Upper lobe of left lung (tissue), 6 donors: ENCODE measurements at regions not wholly inside any gene's neighbourhood (a gene's known extent, or its start where the extent isn't known, plus 50 kb on each side); places are given as distances from the start of the nearest gene placed in this dataset.
"Not testable (repeated sequence)": the region's sequence is repeated elsewhere in the genome, so short reads cannot be mapped to it uniquely, and the experiment has no call there.

Experiments used
- ATAC-seq, 2 donors: fragments of 200-7000 bp; cut with Tn5 transposase; one replicate each; pipeline ENCODE4 v1.9.1; 2022; ENCODE audit warnings: mild to moderate bottlenecking in 2 of 2, moderate library complexity in 2 of 2; ENCODE audit not compliant: low FRiP score in 2 of 2
- DNase-seq, 2 donors: peaks; one replicate each; pipeline ENCODE4 v3.0.0-alpha.2; 2019 to 2020
- H3K27ac ChIP-seq, 4 donors: fragments of 200-600 bp; sonication (generic); one replicate each; pipeline ENCODE4 v1.5.1; 2016 to 2019
- H3K27me3 ChIP-seq, 4 donors: fragments of 200-600 bp; sonication (generic); one replicate each; pipeline ENCODE4 v1.5.1; 2017 to 2019
- H3K36me3 ChIP-seq, 4 donors: fragments of 200-600 bp; sonication (generic); one replicate each; pipeline ENCODE4 v1.5.1; 2016 to 2019
- H3K4me1 ChIP-seq, 4 donors: fragments of 200-600 bp; sonication (generic); one replicate each; pipeline ENCODE4 v1.5.1; 2018 to 2019
- H3K4me3 ChIP-seq, 4 donors: fragments of 200-600 bp; sonication (generic); one replicate each; pipeline ENCODE4 v1.5.1; 2017 to 2019; ENCODE audit warnings: mild to moderate bottlenecking in 2 of 4, moderate library complexity in 1 of 4
- H3K9me3 ChIP-seq, 4 donors: fragments of 200-600 bp; sonication (generic); one replicate each; pipeline ENCODE4 v1.5.1; 2018 to 2019
- CTCF ChIP-seq, 6 experiments: fragments of 450-650 bp in 4 of 6; fragments of 200-600 bp in 2 of 6; sonication (generic) in 2 of 6; IDR thresholded peaks; one replicate each; pipeline ENCODE4 v1.5.1; 2016 to 2019; ENCODE audit warnings: antibody characterized with exemption in 6 of 6
- EP300 ChIP-seq, 4 donors: sonication (generic); formaldehyde crosslinking; IDR thresholded peaks; one replicate each; pipeline ENCODE4 v1.5.1; 2017; ENCODE audit warnings: antibody characterized with exemption in 4 of 4, control low read depth in 2 of 4
- POLR2A ChIP-seq, 4 donors: fragments of 450-650 bp; IDR thresholded peaks; one replicate each; pipeline ENCODE4 v1.5.1; 2016 to 2017; ENCODE audit warnings: antibody characterized with exemption in 4 of 4, mild to moderate bottlenecking in 2 of 4
- POLR2AphosphoS5 ChIP-seq, 2 donors: sonication (generic); formaldehyde crosslinking; IDR thresholded peaks; one replicate each; pipeline ENCODE4 v1.5.1; 2017; ENCODE audit warnings: antibody characterized with exemption in 2 of 2
- WGBS, 2 donors: methylation state at CpG; one replicate each; pipeline ENCODE4 v1.1.5; 2017 to 2018; 5-methylcytosine and 5-hydroxymethylcytosine counted together
- donor health status: DM: no; HTN: no; CAD: no; lungs with moderate emphysema.
- donor health status: DM: no; HTN: yes; CAD: no; lungs with severe emphysema.

- TF ChIP-seq CTCF (IDR thresholded peaks at IDR 0.05) = no peak
- no peak for TF ChIP-seq EP300 (IDR thresholded peaks at IDR 0.05)
- TF ChIP-seq POLR2A (IDR thresholded peaks at IDR 0.05) = no peak
- no peak for TF ChIP-seq POLR2AphosphoS5 (IDR thresholded peaks at IDR 0.05)
- WGBS, 2 donors = 83% methylated on average over 6 of the region's 6 CpGs
- Histone ChIP-seq H3K4me3 (no peak overlapping the region), H3K9me3 (no peaks in the 10 kb centered on the region), H3K36me3 (no peaks in the 10 kb centered on the region), H3K4me1 (no peaks in the 10 kb centered on the region), H3K27me3 (no peaks in the 10 kb centered on the region), H3K27ac (no peak overlapping the region)
- ATAC-seq = no peak
- no peak for DNase-seq
Measured at GRCh38 chr7:34569975-34570699, 87.9 kb upstream of the NPSR1 start.

DNA sequence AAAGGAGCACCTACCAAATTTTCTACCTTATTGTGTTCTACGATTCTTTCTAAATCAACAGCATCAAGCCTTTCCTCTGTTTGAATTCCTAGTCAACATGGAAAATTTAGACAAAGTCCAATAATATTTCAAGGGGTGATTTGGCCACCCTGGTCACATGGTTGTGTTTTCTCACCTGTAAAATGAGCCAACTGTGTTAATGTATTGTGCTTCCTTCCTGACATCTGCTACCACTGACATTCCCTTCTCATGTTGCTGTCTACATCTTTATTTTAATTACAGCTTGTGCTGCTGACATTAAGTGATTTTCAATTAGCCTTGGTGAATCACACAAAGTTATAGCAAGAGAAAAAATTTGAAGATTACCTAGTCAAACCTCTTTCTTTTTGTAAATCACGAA, 83.0 kb upstream of the NPSR1 start:
- no peak for TF ChIP-seq CTCF (IDR thresholded peaks at IDR 0.05)
- TF ChIP-seq POLR2A (IDR thresholded peaks at IDR 0.05) = no peak
- TF ChIP-seq POLR2AphosphoS5 (IDR thresholded peaks at IDR 0.05) = no peak
- no peak for TF ChIP-seq EP300 (IDR thresholded peaks at IDR 0.05)
- no peaks in the 10 kb centered on the region for H3K9me3 ChIP-seq
- 58 to 76% methylated on average over 2 of the region's 2 CpGs for WGBS, 2 donors
- H3K27me3 ChIP-seq = no peaks in the 10 kb centered on the region
- H3K4me1 ChIP-seq = no peaks in the 10 kb centered on the region
- no peak overlapping the region for H3K27ac ChIP-seq
- no peaks in the 10 kb centered on the region for H3K36me3 ChIP-seq
- H3K4me3 ChIP-seq = no peak overlapping the region
- DNase-seq (no peak), ATAC-seq (no peak)

GRCh38 chr7:34577934-34578333, 80.1 kb upstream of the NPSR1 start:
- ATAC-seq, H3K36me3 ChIP-seq, H3K27me3 ChIP-seq, DNase-seq, H3K4me1 ChIP-seq, H3K4me3 ChIP-seq, H3K27ac ChIP-seq, H3K9me3 ChIP-seq: not testable (repeated sequence)
- 97 to 100% methylated on average over 1 of the region's 1 CpG for WGBS, 2 donors

DNA sequence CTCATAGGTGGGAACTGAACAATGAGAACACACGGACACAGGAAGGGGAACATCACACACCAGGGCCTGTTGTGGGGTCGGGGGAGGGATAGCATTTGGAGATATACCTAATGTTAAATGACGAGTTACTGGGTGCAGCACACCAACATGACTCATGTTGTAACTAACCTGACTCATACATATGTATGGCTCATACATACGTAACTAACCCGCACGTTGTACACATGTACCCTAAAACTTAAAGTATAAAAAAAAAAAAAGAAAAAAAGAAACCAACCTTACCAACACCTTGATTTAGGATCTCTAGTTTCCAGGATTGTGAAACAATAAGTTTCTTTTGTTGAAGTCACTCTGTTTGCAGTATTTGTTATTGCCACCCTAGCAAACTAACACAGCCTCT, 76.3 kb upstream of the NPSR1 start:
- ATAC-seq, H3K4me3 ChIP-seq, H3K36me3 ChIP-seq, H3K27ac ChIP-seq, H3K27me3 ChIP-seq, H3K4me1 ChIP-seq, DNase-seq, H3K9me3 ChIP-seq: not testable (repeated sequence)
- 88 to 89% methylated on average over 6 of the region's 6 CpGs for WGBS, 2 donors

- Histone ChIP-seq H3K4me3 (no peak overlapping the region), H3K27ac (no peak overlapping the region), H3K36me3 (no peaks in the 10 kb centered on the region), H3K9me3 (no peaks in the 10 kb centered on the region), H3K27me3 (no peaks in the 10 kb centered on the region), H3K4me1 (no peaks in the 10 kb centered on the region)
- DNase-seq (no peak), ATAC-seq (no peak)
- TF ChIP-seq EP300 (IDR thresholded peaks at IDR 0.05) = no peak
- no peak for TF ChIP-seq POLR2AphosphoS5 (IDR thresholded peaks at IDR 0.05)
- no peak for TF ChIP-seq POLR2A (IDR thresholded peaks at IDR 0.05)
- TF ChIP-seq CTCF (IDR thresholded peaks at IDR 0.05) = no peak
- WGBS, 2 donors = 87 to 94% methylated on average over 6 of the region's 6 CpGs
Measured at GRCh38 chr7:34584526-34584925, 73.5 kb upstream of the NPSR1 start.

- H3K36me3 ChIP-seq = no peaks in the 10 kb centered on the region
- no peak overlapping the region for H3K4me3 ChIP-seq
- no peak overlapping the region for H3K27ac ChIP-seq
- TF ChIP-seq EP300 (IDR thresholded peaks at IDR 0.05) = no peak
- no peak for TF ChIP-seq POLR2AphosphoS5 (IDR thresholded peaks at IDR 0.05)
- TF ChIP-seq CTCF (IDR thresholded peaks at IDR 0.05) = peak in 1 of 6 experiments; percentile 11
- no peak for TF ChIP-seq POLR2A (IDR thresholded peaks at IDR 0.05)
- 74 to 90% methylated on average over 2 of the region's 2 CpGs for WGBS, 2 donors
- no peak for DNase-seq
- no peaks in the 10 kb centered on the region for H3K4me1 ChIP-seq
- ATAC-seq = no peak
- H3K27me3 ChIP-seq = no peaks in the 10 kb centered on the region
- H3K9me3 ChIP-seq = peaks cover 0 to under 1% (median 0%) of the 10 kb centered on the region in 4 donors
Measured at GRCh38 chr7:34596887-34597286, 61.1 kb upstream of the NPSR1 start.
